Fibroblast of lung (primary cell): ENCODE measurements at regions not wholly inside any gene's neighbourhood (a gene's known extent, or its start where the extent isn't known, plus 50 kb on each side); places are given as distances from the start of the nearest gene placed in this dataset.

Experiments
- CTCF ChIP-seq, 2 donors: IDR thresholded peaks in 1 of 2; conservative IDR thresholded peaks in 1 of 2; 1 replicate in 1 of 2; 2 replicates in 1 of 2; pipeline ENCODE4 v1.5.1; 2011 to 2012; ENCODE audit warnings: low read length in 2 of 2, control low read depth in 1 of 2, inconsistent platforms in 1 of 2, low read depth in 1 of 2, mild to moderate bottlenecking in 1 of 2
- EZH2 ChIP-seq: IDR thresholded peaks from 2 replicates; pipeline ENCODE4 v1.5.1; 2012; ENCODE audit warnings: low read length, control low read depth, mild to moderate bottlenecking; ENCODE audit errors: missing control alignments

DNA sequence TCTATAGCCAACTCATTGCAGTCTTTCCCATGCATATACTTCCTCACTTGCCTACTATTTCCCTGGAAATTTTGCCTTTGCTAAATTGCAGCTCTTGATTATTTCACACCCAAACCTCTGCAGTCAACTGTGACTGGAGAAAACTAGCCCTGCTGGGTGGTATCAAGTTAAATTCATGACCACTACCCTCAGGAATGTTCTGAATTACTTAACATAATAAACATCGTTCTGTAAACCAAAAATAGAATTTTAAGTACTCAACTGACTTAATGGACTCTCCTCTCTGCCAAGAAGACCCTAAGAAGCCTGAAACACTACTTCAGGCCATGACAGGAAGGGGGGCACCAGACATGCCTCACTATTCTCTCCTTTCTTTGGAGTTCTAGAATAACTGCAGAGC lies 1278.0 kb upstream of the GBE1 start:
- TF ChIP-seq CTCF (conservative IDR thresholded peaks at IDR 0.05 in 1 of 2, IDR thresholded peaks at IDR 0.05 in 1 of 2; ENCODE audit: low read depth in 1 of 2, low read length in 2 of 2), result no peak
- no peak for TF ChIP-seq EZH2
